HCT116 (cell line): ENCODE measurements at regions not wholly inside any gene's neighbourhood (a gene's known extent, or its start where the extent isn't known, plus 50 kb on each side); places are given as distances from the start of the nearest gene placed in this dataset.

Source experiments
- ATAC-seq: fragments of 200-7000 bp; cut with Tn5 transposase; 2 replicates; pipeline ENCODE4 v1.9.1; 2020; ENCODE audit warnings: mild to moderate bottlenecking, moderate library complexity
- BruUV-seq: library from RNA; stranded (reverse); fragments of 400-500 nt; replicated peaks from 2 replicates; lab custom pipeline; 2021; lab: Mats Ljungman, UMichigan
- CTCF ChIA-PET: fragments of 300-600 bp; sonication (Branson Sonifier 250); formaldehyde crosslinking; loops from one replicate; lab custom pipeline; 2021; ENCODE audit warnings: antibody characterized with exemption; lab: Charles Lee
- POLR2A ChIA-PET: fragments of 300-600, 350-600 bp; sonication (Branson Sonifier 250); formaldehyde crosslinking; loops from one replicate; lab custom pipeline; 2021; ENCODE audit warnings: antibody characterized with exemption; lab: Charles Lee
- RAD21 ChIA-PET, 2 experiments: fragments of 300-600 bp; sonication (Branson Sonifier 250); formaldehyde crosslinking; loops; one replicate each; lab custom pipeline; 2023; ENCODE audit warnings: low total read pairs in 2 of 2; ENCODE audit not compliant: uncharacterized antibody in 2 of 2, unreplicated experiment in 2 of 2, low non-redundant PET in 1 of 2; lab: Charles Lee
- DNase-seq: peaks from one replicate; pipeline ENCODE4 v3.0.0-alpha.2; 2010; ENCODE audit warnings: low read depth, low spot score
- H2AFZ ChIP-seq: fragments of 200-600 bp; shearing (Covaris generic), sonication (generic); 2 replicates; pipeline ENCODE4 v1.6.1; 2017; ENCODE audit warnings: low read depth, mixed run types, mixed read lengths, antibody characterized with exemption, low read length; ENCODE audit not compliant: poor library complexity, severe bottlenecking
- H3K27ac ChIP-seq: 2 replicates; pipeline ENCODE4 v1.5.1; 2012; ENCODE audit warnings: low read depth, low read length
- H3K27me3 ChIP-seq: fragments of 200-600 bp; sonication (generic); 2 replicates; pipeline ENCODE4 v1.6.1; 2016; ENCODE audit warnings: mixed run types, low read length, mixed read lengths; ENCODE audit not compliant: insufficient read depth
- H3K36me3 ChIP-seq, 2 experiments: fragments of 200-500 bp in 1 of 2; fragments of 200-600 bp in 1 of 2; sonication (Bioruptor generic) in 1 of 2; sonication (generic) in 1 of 2; 2 replicates each; pipeline versions ENCODE4 v1.5.1 to v1.6.1; 2014 to 2016; ENCODE audit warnings: low read length in 2 of 2, inconsistent platforms in 1 of 2, mixed read lengths in 1 of 2, mixed run types in 1 of 2; ENCODE audit not compliant: insufficient read depth in 2 of 2, control insufficient read depth in 1 of 2
- H3K4me1 ChIP-seq, 2 experiments: fragments of 200-600 bp in 1 of 2; sonication (generic) in 1 of 2; 2 replicates each; pipeline versions ENCODE4 v1.5.1 to v1.6.1; 2012 to 2017; ENCODE audit warnings: low read length in 2 of 2, inconsistent platforms in 1 of 2, mild to moderate bottlenecking in 1 of 2, mixed read lengths in 1 of 2, mixed run types in 1 of 2, moderate library complexity in 1 of 2; ENCODE audit not compliant: insufficient read depth in 2 of 2, control insufficient read depth in 1 of 2
- H3K4me2 ChIP-seq: fragments of 200-600 bp; sonication (generic); 2 replicates; pipeline ENCODE4 v1.6.1; 2017; ENCODE audit warnings: mixed run types, low read length, mixed read lengths
- H3K4me3 ChIP-seq, 2 experiments: fragments of 200-600 bp in 1 of 2; sonication (generic) in 1 of 2; replicated peaks in 1 of 2; 2 replicates each; pipeline ENCODE4 v1.5.1; 2011 to 2016; ENCODE audit warnings: low read length in 2 of 2, control low read depth in 1 of 2, low read depth in 1 of 2, mild to moderate bottlenecking in 1 of 2, mixed read lengths in 1 of 2, mixed run types in 1 of 2
- H3K79me2 ChIP-seq: fragments of 200-600 bp; sonication (generic); 2 replicates; pipeline ENCODE4 v1.6.1; 2017; ENCODE audit warnings: mild to moderate bottlenecking, mixed run types, low read length, moderate library complexity, mixed read lengths; ENCODE audit not compliant: insufficient read depth
- H3K9ac ChIP-seq: fragments of 200-600 bp; sonication (generic); 2 replicates; pipeline ENCODE4 v1.6.1; 2016; ENCODE audit warnings: low read length, mixed read lengths
- H3K9me2 ChIP-seq: fragments of 200-600 bp; sonication (generic), shearing (Covaris generic); 2 replicates; pipeline ENCODE4 v1.6.1; 2017; ENCODE audit warnings: mixed run types, mild to moderate bottlenecking, moderate library complexity; ENCODE audit not compliant: insufficient read depth
- H3K9me3 ChIP-seq, 2 experiments: fragments of 200-500 bp in 1 of 2; fragments of 200-600 bp in 1 of 2; sonication (Bioruptor generic) in 1 of 2; sonication (generic) in 1 of 2; 2 replicates each; pipeline ENCODE4 v1.6.1; 2014 to 2017; ENCODE audit warnings: low read length in 2 of 2, mixed read lengths in 2 of 2, inconsistent platforms in 1 of 2, low read depth in 1 of 2, mild to moderate bottlenecking in 1 of 2, mixed run types in 1 of 2, moderate library complexity in 1 of 2; ENCODE audit not compliant: control insufficient read depth in 1 of 2, insufficient read depth in 1 of 2
- H4K20me1 ChIP-seq: fragments of 200-600 bp; sonication (generic), shearing (Covaris generic); 2 replicates; pipeline ENCODE4 v1.6.1; 2017; ENCODE audit warnings: mixed run types, mild to moderate bottlenecking, moderate library complexity; ENCODE audit not compliant: insufficient read depth
- CEBPB ChIP-seq: IDR thresholded peaks from 2 replicates; pipeline ENCODE4 v1.6.1; 2012; ENCODE audit warnings: low read depth
- CTCF ChIP-seq, 3 experiments: fragments of 200-600 bp in 1 of 3; sonication (generic) in 1 of 3; IDR thresholded peaks in 2 of 3; conservative IDR thresholded peaks in 1 of 3; 2 replicates each; pipeline ENCODE4 v1.5.1; 2012 to 2017; ENCODE audit warnings: low read depth in 2 of 3, low read length in 2 of 3, antibody characterized with exemption in 1 of 3, borderline replicate concordance in 1 of 3, control low read depth in 1 of 3, mild to moderate bottlenecking in 1 of 3, mixed read lengths in 1 of 3, mixed run types in 1 of 3, moderate library complexity in 1 of 3; ENCODE audit not compliant: insufficient read depth in 1 of 3
- EGR1 ChIP-seq: IDR thresholded peaks from 2 replicates; pipeline ENCODE4 v1.6.1; 2012; ENCODE audit warnings: low read depth
- EZH2 ChIP-seq: fragments of 200-600 bp; sonication (generic); IDR thresholded peaks from 2 replicates; pipeline ENCODE4 v1.6.1; 2017; ENCODE audit warnings: antibody characterized with exemption, mixed run types
- JUND ChIP-seq: IDR thresholded peaks from 2 replicates; pipeline ENCODE4 v1.6.1; 2012
- RAD21 ChIP-seq: IDR thresholded peaks from 2 replicates; pipeline ENCODE4 v1.6.1; 2012; ENCODE audit warnings: low read depth, mild to moderate bottlenecking
- REST ChIP-seq: IDR thresholded peaks from 2 replicates; pipeline ENCODE4 v1.6.1; 2012; ENCODE audit warnings: low read depth
- YY1 ChIP-seq: IDR thresholded peaks from 2 replicates; pipeline ENCODE4 v1.6.1; 2011; ENCODE audit warnings: low read length, low read depth, moderate library complexity, mild to moderate bottlenecking; ENCODE audit not compliant: insufficient replicate concordance; ENCODE audit errors: extremely low read depth
- ZNF274 ChIP-seq: fragments of 200-500 bp; sonication (Bioruptor generic); IDR thresholded peaks from 2 replicates; pipeline ENCODE4 v1.6.1; 2014; ENCODE audit warnings: mild to moderate bottlenecking, low read depth, low read length, inconsistent platforms
- intact Hi-C: fragments of 100-400 bp; cut with micrococcal nuclease; formaldehyde crosslinking; loops from 2 replicates; pipeline ENCODE4 v1.10.0; 2022

GRCh38 chr5:93130624-93131490 lies 450.2 kb downstream of the NR2F1-AS1 start:
- BruUV-seq = no TSS peak
- Histone ChIP-seq H3K27ac (no peak overlapping the region), H3K9ac (no peak overlapping the region), H3K4me2 (no peak overlapping the region), H3K4me3 (no peak overlapping the region), H3K79me2 (no peaks in the 10 kb centered on the region), H3K36me3 (no peaks in the 10 kb centered on the region), H4K20me1 (no peaks in the 10 kb centered on the region), H3K9me2 (peaks cover 4% of the 10 kb centered on the region; the same call in 1 of the 2 replicates), H3K4me1 (no peaks in the 10 kb centered on the region), H3K9me3 (no peaks in the 10 kb centered on the region), H2AFZ (no peak overlapping the region), H3K27me3 (no peaks in the 10 kb centered on the region)
- ChIA-PET RAD21 (no interaction called here), POLR2A (no interaction called here), CTCF (no interaction called here)
- no peak for TF ChIP-seq EZH2
- TF ChIP-seq RAD21 = no peak
- no peak for TF ChIP-seq REST
- TF ChIP-seq YY1 = no peak
- TF ChIP-seq CTCF (IDR thresholded peaks at IDR 0.05 in 2 of 3, conservative IDR thresholded peaks at IDR 0.05 in 1 of 3; ENCODE audit: borderline replicate concordance in 1 of 3, insufficient read depth in 1 of 3, low read depth in 2 of 3, low read length in 2 of 3) = no peak
- TF ChIP-seq ZNF274 = no peak
- no peak for TF ChIP-seq JUND
- no peak for TF ChIP-seq CEBPB
- TF ChIP-seq EGR1 = no peak
- ATAC-seq = no peak
- no peak for DNase-seq
- intact Hi-C loops = no loop called here
